Central memory CD8-positive, alpha-beta T cell (primary cell): ENCODE measurements at regions not wholly inside any gene's neighbourhood (a gene's known extent, or its start where the extent isn't known, plus 50 kb on each side); places are given as distances from the start of the nearest gene placed in this dataset.

Experiments
- ATAC-seq: fragments of 150-1000 bp; cut with Tn5 transposase; replicated peaks from 2 replicates; pipeline ENCODE4 v1.10.0; 2022; ENCODE audit warnings: mild to moderate bottlenecking, moderate FRiP score, moderate number of reproducible peaks; ENCODE audit not compliant: poor library complexity, severe bottlenecking; ENCODE audit errors: extremely low read depth
- DNase-seq, 2 donors: peaks; one replicate each; pipeline ENCODE4 v3.0.0; 2021; ENCODE audit warnings: low spot score in 2 of 2
- H3K27ac Mint-ChIP-seq: one replicate; pipeline ENCODE4 v1.8.0; 2022; ENCODE audit warnings: low read depth, mild to moderate bottlenecking, moderate library complexity, mixed read lengths
- H3K27me3 Mint-ChIP-seq: one replicate; pipeline ENCODE4 v1.8.0; 2022; ENCODE audit warnings: mixed read lengths
- H3K36me3 Mint-ChIP-seq: one replicate; pipeline ENCODE4 v1.8.0; 2022; ENCODE audit warnings: mild to moderate bottlenecking, moderate library complexity, mixed read lengths; ENCODE audit not compliant: insufficient read depth
- H3K4me1 Mint-ChIP-seq: one replicate; pipeline ENCODE4 v1.8.0; 2022; ENCODE audit warnings: mixed read lengths
- H3K4me3 Mint-ChIP-seq: one replicate; pipeline ENCODE4 v1.8.0; 2022; ENCODE audit warnings: mild to moderate bottlenecking, moderate library complexity, mixed read lengths
- H3K9me3 Mint-ChIP-seq: one replicate; pipeline ENCODE4 v1.8.0; 2022; ENCODE audit warnings: mixed read lengths

GRCh38 chr11:103636232-103636631 lies 400.2 kb upstream of the DDI1 start:
- Mint-ChIP-seq H3K27ac (no peak overlapping the region), H3K36me3 (no peaks in the 10 kb centered on the region)

GRCh38 chr11:103637295-103637694 lies 399.1 kb upstream of the DDI1 start:
- Mint-ChIP-seq H3K27me3 (peaks cover 15% of the 10 kb centered on the region), H3K36me3 (no peaks in the 10 kb centered on the region), H3K27ac (no peak overlapping the region), H3K9me3 (peaks cover 5% of the 10 kb centered on the region), H3K4me3 (no peak overlapping the region), H3K4me1 (no peaks in the 10 kb centered on the region)
- ATAC-seq, result no peak
- no peak for DNase-seq

More at GRCh38 chr11:103636232-103636631, 400.2 kb upstream of the DDI1 start:
- Mint-ChIP-seq H3K27me3 (peaks cover 8% of the 10 kb centered on the region), H3K4me3 (no peak overlapping the region), H3K4me1 (no peaks in the 10 kb centered on the region), H3K9me3 (peaks cover 5% of the 10 kb centered on the region)
- DNase-seq (no peak), ATAC-seq (no peak)

- Mint-ChIP-seq H3K4me3 (no peak overlapping the region), H3K27me3 (peaks cover 15% of the 10 kb centered on the region), H3K9me3 (peaks cover 5% of the 10 kb centered on the region), H3K4me1 (no peaks in the 10 kb centered on the region), H3K27ac (no peak overlapping the region), H3K36me3 (no peaks in the 10 kb centered on the region)
- no peak for ATAC-seq
- DNase-seq, result no peak
Observed at GRCh38 chr11:103637831-103638230, 398.6 kb upstream of the DDI1 start.

- Mint-ChIP-seq H3K27me3 (peaks cover 15% of the 10 kb centered on the region), H3K36me3 (no peaks in the 10 kb centered on the region), H3K4me3 (no peak overlapping the region), H3K4me1 (no peaks in the 10 kb centered on the region), H3K9me3 (peaks cover 5% of the 10 kb centered on the region), H3K27ac (no peak overlapping the region)
- DNase-seq, result no peak
- no peak for ATAC-seq
Observed at GRCh38 chr11:103644676-103645075, 391.8 kb upstream of the DDI1 start.

GRCh38 chr11:103648054-103648453 lies 388.4 kb upstream of the DDI1 start:
- Mint-ChIP-seq H3K27ac (no peak overlapping the region), H3K4me1 (no peaks in the 10 kb centered on the region), H3K27me3 (no peaks in the 10 kb centered on the region), H3K4me3 (no peak overlapping the region), H3K9me3 (peaks cover 7% of the 10 kb centered on the region), H3K36me3 (no peaks in the 10 kb centered on the region)
- no peak for DNase-seq
- ATAC-seq, result no peak

- Mint-ChIP-seq H3K27me3 (no peaks in the 10 kb centered on the region), H3K4me1 (no peaks in the 10 kb centered on the region), H3K36me3 (no peaks in the 10 kb centered on the region), H3K27ac (no peak overlapping the region), H3K9me3 (peaks cover 7% of the 10 kb centered on the region), H3K4me3 (no peak overlapping the region)
- ATAC-seq, result no peak
- no peak for DNase-seq
Observed at GRCh38 chr11:103648670-103649400, 387.6 kb upstream of the DDI1 start.

- DNase-seq (no peak), ATAC-seq (no peak)
- Mint-ChIP-seq H3K4me1 (no peaks in the 10 kb centered on the region), H3K36me3 (no peaks in the 10 kb centered on the region), H3K4me3 (no peak overlapping the region), H3K27ac (no peak overlapping the region), H3K27me3 (no peaks in the 10 kb centered on the region), H3K9me3 (peaks cover 7% of the 10 kb centered on the region)
Observed at GRCh38 chr11:103649401-103649895, 387.0 kb upstream of the DDI1 start.

- no peak overlapping the region for H3K27ac Mint-ChIP-seq
- no peaks in the 10 kb centered on the region for H3K4me1 Mint-ChIP-seq
- H3K9me3 Mint-ChIP-seq, result peaks cover 7% of the 10 kb centered on the region
- H3K4me3 Mint-ChIP-seq, result no peak overlapping the region
- H3K27me3 Mint-ChIP-seq, result no peaks in the 10 kb centered on the region
- DNase-seq (no peak), ATAC-seq (no peak)
- H3K36me3 Mint-ChIP-seq, result no peaks in the 10 kb centered on the region
Observed at GRCh38 chr11:103650330-103650729, 386.1 kb upstream of the DDI1 start.

GRCh38 chr11:103651341-103651998 lies 385.0 kb upstream of the DDI1 start:
- no peaks in the 10 kb centered on the region for H3K27me3 Mint-ChIP-seq
- H3K4me3 Mint-ChIP-seq, result no peak overlapping the region
- no peaks in the 10 kb centered on the region for H3K4me1 Mint-ChIP-seq
- no peak overlapping the region for H3K27ac Mint-ChIP-seq
- H3K9me3 Mint-ChIP-seq, result peaks cover 7% of the 10 kb centered on the region
- ATAC-seq, result no peak
- no peaks in the 10 kb centered on the region for H3K36me3 Mint-ChIP-seq
- DNase-seq, result no peak

- Mint-ChIP-seq H3K36me3 (no peaks in the 10 kb centered on the region), H3K4me1 (no peaks in the 10 kb centered on the region), H3K4me3 (no peak overlapping the region), H3K9me3 (peaks cover 7% of the 10 kb centered on the region), H3K27ac (no peak overlapping the region), H3K27me3 (no peaks in the 10 kb centered on the region)
- no peak for ATAC-seq
- DNase-seq, result no peak
Observed at GRCh38 chr11:103652013-103652412, 384.4 kb upstream of the DDI1 start.

GRCh38 chr11:103656382-103656781 lies 380.1 kb upstream of the DDI1 start:
- Mint-ChIP-seq H3K4me3 (no peak overlapping the region), H3K27ac (no peak overlapping the region), H3K36me3 (peaks cover under 1% of the 10 kb centered on the region), H3K4me1 (no peaks in the 10 kb centered on the region), H3K9me3 (peaks cover 7% of the 10 kb centered on the region), H3K27me3 (no peaks in the 10 kb centered on the region)
- DNase-seq (no peak), ATAC-seq (no peak)

- no peaks in the 10 kb centered on the region for H3K27me3 Mint-ChIP-seq
- ATAC-seq, result no peak
- H3K9me3 Mint-ChIP-seq, result no peaks in the 10 kb centered on the region
- peaks cover 1% of the 10 kb centered on the region for H3K36me3 Mint-ChIP-seq
- DNase-seq, result no peak
- peaks cover 12% of the 10 kb centered on the region for H3K4me1 Mint-ChIP-seq
- no peak overlapping the region for H3K4me3 Mint-ChIP-seq
- no peak overlapping the region for H3K27ac Mint-ChIP-seq
Observed at GRCh38 chr11:103659206-103659618, 377.2 kb upstream of the DDI1 start.

- Mint-ChIP-seq H3K9me3 (no peaks in the 10 kb centered on the region), H3K36me3 (peaks cover 1% of the 10 kb centered on the region), H3K4me1 (peaks cover 12% of the 10 kb centered on the region), H3K27ac (no peak overlapping the region), H3K27me3 (no peaks in the 10 kb centered on the region), H3K4me3 (no peak overlapping the region)
- DNase-seq, result no peak
- no peak for ATAC-seq
Observed at GRCh38 chr11:103659743-103660142, 376.7 kb upstream of the DDI1 start.
